ENCODE measurements at regions not wholly inside any gene's neighbourhood (a gene's known extent, or its start where the extent isn't known, plus 50 kb on each side); places are given as distances from the start of the nearest gene placed in this dataset.
"Not testable (repeated sequence)": the region's sequence is repeated elsewhere in the genome, so short reads cannot be mapped to it uniquely, and the experiment has no call there.

DNA sequence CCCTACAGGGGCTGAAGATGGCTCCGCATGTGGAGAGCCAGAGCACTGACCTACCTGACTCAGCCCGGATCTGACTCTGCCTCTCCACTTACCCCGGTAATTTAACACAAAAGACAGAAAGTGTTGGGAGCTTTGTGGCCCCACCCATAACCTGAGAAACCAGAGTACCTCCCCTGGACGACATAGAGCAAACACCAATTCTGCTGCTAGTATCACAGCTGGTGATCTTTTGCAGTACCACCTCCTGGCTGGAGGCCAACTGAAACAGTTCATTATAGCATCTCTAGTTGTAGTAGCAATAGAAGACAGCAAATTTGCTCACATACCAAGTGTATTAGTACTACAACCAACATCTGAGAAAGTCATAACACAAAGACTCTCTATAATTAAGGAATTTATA, 443.9 kb downstream of the KLHL4 start:
- no peak for DNase-seq

DNA sequence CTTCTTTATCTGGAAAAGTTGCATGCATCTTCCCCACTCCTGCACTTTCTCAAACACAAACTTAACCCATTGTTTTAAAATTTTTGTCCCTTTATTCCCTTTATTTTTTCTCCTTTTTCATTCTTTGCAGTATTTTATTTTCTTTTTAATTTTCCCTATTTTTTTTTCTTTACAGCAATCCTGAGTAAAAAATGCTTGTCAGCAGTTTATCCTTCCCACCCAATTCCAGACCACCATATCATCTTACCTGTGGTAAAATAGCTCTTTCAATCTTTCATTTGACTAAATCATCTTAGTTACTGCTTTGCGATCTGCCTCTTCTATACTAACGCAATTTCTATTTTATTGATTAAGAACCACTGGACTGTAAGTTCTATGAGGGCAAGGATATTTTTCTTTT, 450.5 kb downstream of the KLHL4 start:
- no peak for DNase-seq

DNA sequence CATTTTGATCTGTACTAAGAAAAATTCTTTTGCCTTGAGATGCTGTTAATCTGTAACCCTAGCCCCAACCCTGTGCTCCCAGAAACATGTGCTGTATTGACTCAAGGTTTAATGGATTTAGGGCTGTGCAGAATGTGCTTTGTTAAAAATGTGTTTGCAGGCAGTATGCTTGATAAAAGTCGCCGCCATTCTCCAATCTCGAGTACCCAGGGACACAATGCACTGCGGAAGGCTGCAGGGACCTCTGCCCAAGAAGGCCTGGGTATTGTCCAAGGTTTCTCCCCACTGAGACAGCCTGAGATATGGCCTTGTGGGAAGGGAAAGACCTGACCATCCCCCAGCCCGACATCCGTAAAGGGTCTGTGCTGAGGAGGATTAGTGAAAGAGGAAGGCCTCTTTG, 454.5 kb downstream of the KLHL4 start:
- DNase-seq, result not testable (repeated sequence)

DNA sequence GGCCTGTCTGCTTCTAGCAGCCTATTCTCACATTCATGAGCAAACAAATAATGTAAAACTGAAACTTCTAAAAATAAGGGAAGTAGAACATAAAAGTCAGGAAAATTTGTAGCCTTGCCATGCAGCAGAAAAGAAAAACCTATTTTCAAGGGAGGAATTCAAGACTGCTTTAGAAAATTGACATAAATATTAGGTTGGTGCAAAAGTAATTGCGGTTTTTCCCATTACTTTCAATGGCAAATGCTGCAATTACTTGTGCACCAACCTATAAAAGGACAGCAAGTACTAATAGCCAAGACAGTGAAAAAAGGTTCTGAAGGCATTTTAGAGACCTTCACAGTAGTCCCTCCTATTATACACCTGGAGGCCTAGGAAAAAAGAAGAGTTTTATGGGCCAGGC, 457.8 kb downstream of the KLHL4 start:
- DNase-seq, result no peak

DNA sequence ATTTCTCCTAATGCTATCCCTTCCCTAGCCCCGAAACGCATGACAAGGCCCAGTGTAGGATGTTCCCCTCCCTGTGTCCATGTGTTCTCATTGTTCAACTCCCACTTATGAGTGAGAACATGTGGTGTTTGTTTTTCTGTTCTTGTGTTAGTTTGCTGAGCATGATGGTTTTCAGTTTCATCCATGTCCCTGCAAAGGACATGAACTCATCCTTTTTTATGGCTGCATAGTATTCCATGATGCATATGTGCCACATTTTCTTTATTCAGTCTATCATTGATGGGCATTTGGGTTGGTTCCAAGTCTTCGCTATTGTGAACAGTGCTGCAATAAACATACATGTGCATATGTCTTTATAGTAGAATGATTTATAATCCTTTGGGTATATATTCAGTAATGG, 490.3 kb downstream of the KLHL4 start:
- DNase-seq, result not testable (repeated sequence)

DNA sequence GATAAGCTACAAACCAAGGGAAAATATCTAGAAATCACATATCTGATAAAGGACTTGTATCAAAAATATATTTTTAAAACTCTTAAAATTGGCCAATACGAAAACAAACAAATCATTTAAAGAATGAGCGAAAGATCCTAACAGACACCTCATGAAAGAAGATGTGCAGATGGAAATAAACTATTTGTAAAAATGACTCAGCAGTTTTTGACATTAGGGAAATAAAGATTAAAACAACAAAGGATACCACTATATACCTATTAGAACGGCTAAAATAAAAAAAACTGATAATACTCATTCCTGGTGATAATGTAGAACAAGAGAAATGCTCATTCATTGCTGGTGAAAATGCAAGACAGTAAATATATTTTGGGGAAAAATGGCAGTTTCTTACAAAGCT, 506.4 kb downstream of the KLHL4 start:
- DNase-seq, result no peak

DNA sequence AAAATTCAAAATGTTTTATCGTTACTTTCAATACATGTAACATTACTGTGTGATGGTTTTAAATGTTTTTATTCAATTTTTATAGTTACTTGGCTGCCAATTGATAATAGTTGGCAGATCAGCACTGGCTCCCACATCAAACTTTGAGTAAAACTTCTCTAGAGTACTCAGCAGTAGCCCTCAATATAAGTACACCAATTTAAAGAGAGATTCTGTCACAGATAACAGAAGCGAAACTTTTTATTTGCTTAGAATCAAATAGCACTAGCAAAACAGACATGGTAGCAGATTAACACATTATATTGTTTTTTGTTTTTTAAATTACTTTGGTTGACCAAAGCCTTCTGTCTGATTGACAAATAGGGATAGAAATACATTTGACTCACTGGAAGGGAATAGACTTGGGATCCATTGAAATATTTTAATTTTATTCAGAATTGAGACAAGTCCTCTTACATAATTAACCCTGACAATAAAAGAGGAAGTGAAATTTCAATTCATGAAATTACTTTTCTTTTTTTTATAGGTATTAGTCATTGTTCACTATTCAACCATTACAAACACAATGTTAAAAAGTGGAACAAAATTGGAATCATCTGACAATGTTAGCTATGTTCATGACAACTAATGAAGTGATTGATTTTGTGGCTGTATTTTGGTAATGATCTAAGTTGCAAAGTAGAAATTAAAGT, 554.9 kb downstream of the KLHL4 start:
- DNase-seq, result no peak

DNA sequence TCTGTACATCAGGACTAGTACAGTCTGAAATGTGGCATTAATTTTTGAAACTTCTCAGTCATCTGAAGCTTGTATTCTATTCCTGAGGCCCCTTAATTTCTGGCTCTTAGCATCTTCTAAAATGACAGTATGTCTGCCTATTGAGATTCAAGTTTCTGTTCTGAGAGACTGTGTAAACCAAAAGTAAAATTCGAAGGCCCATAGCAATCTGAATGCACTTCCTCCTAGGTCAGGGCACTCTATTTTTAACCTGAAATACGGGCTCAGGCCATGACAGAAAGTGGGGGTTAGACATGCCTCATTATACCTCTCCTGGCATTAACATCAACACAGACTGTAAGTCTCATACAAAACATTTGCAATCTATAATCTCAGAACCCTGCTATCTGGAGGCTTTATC, 584.4 kb downstream of the KLHL4 start:
- no peak for DNase-seq

DNA sequence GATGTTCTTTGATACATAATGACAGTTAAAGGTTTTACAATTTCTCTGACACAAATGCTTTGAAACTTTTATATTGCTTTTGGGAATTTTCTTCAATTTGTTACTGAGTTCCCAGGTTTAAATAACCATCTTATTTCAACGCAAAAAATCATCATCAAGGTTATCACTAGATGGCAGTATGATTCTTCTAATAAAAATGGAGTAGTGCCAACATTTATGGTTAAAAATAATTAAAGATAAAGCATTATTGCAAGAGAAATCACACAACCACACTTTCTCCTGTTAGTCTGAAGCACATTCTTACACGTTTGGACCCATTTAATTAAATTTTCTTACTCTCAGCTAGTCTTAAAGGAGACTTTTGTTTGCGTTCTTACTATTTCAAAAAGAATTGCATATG, 611.3 kb upstream of the CPXCR1 start:
- DNase-seq, result no peak

DNA sequence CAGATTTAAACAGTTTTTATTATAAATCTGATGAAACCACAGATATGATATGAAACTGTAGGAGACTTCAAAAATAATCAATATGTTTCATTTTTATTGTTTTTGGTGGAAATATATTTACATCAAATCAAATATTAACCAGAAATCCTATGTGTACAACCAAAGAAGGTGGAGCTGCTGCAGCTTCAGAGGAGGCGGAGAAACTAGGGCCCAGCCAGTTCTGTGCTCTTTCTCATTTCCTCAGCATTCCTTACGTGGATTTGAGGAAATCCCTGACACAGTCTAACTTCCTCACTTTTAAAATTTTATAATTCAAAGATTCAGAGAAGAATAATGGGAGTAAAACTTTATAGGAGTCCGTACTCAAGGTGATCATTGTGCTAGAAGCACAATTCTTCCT, 610.7 kb upstream of the CPXCR1 start:
- no peak for DNase-seq

DNA sequence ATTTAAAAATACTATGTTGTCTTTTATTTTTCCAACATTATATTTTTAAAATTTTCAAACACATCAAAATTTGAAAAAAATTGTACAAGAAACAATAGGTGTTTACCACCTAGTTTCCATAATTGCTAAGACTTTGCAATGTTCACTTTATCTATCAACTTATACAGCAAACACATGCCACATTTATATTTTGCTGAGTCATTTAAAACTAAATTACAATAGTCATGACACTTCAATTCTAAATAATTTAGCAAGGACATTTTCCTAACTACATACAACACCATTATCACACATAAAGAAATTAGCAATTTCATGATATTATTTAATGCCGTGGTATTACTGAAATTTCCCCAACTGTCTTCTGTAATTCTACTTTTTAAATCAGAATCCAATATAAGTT, 600.4 kb upstream of the CPXCR1 start:
- no peak for DNase-seq

DNA sequence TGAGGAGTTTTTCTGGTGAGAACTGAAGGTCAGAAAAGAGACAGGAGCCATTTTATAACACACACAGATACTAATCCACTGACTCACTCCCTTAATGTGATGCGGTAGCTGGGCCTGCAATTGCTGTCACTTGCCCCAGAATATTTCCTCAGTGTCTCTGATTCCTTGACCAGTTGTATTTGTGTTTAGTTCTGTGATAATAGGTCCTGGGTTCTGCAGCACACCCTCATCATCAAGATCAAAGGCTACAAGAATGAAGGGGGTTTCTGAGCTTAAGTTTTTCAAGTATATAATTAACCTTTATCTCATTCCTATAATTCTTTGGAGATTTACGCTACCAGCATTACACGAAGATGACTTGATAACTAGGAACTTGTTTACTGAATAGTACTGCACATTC, 576.5 kb upstream of the CPXCR1 start:
- DNase-seq, result no peak

DNA sequence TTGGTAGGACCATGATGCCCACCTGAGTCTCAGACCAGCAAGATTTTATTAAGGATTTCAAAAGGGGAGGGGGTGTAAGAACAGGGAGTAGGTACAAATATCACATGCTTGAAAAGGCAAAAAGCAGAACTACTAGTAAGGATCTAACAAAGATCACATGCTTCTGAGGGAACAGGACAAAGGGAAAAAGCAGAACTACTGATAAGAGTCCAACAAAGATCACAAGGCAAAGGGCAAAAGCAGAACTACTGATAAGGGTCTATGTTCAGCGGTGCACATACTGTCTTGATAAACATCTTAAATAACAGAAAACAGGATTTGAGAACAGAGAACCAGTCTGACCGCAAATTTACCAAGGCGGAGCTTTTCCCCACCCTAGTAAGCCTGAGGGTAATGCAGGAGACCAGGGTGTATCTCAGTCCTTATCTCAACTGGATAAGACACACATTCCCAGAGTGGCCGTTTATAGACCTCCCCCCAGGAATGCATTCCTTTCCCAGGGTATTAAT, 573.0 kb upstream of the CPXCR1 start:
- DNase-seq, result not testable (repeated sequence)

DNA sequence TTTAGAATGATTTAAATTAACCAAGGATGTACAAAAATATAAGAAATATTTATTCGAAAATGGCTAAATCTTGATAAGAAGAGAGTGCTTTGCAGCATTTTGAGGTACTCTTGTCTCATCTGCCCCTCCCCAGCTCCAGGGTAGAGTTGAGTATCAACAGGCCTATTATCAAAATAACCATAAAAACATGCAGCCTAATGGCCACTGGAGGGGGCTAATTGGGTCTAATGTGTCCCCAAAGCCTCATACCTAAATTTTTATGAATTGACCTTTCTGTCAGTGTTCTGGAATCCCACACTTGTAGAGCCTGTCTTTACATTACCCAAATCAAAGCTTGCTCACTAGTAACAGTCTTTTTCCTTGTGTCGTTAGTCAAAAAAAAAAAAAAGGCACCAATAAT, 544.9 kb upstream of the CPXCR1 start:
- no peak for DNase-seq

DNA sequence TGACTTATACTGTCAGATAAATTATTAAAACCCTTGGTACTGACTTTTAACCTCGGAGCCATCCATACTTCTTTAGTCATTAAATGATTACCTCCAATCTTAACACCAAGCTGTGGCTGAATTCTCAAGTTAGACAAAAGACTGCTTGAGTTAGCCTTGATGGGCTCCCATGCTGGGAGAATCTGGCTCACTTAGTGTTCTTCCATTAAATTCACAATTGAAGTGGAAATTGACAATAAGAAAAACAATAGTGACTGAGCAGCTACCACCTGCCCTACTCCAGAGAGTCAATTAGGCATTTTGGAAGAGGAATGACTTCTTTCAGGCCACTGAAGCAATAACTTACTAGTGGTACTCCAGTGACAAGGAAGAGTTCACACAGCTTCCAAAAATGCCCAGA, 503.0 kb upstream of the CPXCR1 start:
- no peak for DNase-seq

DNA sequence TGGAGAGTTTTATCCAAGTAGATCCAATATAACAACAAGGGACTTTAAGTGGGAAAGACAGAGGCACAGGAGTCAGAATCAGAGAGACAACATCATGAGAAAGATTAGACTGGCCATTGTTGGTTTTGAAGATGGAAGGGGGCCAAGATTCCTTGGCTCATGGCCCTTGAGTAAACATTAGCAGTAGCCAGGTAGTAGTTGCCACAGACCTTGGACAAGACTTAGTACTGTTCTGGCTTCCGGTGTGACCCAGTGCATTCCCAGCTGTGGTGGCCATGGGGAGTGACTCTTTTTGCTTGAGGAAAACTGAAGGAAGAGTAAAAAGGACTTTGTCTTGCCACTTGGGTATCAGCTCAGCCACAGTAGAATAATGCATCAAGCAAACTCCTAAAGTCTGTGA, 462.2 kb upstream of the CPXCR1 start:
- no peak for DNase-seq

DNA sequence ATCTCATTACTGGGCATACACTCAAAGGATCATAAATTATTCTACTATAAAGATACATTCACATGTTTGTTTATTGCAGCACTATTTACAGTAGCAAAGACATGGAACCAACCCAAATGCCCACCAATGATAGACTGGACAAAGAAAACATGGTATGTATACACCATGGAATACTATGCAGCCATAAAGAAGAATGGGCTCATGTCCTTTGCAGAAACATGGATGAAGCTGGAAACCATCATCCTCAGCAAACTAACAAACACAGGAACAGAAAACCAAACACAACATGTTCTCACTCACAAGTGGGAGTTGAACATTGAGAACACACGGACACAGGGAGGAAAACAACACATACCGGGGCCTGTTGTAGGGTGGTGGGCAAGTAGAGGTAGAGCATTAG, 433.1 kb upstream of the CPXCR1 start:
- not testable (repeated sequence) for DNase-seq

DNA sequence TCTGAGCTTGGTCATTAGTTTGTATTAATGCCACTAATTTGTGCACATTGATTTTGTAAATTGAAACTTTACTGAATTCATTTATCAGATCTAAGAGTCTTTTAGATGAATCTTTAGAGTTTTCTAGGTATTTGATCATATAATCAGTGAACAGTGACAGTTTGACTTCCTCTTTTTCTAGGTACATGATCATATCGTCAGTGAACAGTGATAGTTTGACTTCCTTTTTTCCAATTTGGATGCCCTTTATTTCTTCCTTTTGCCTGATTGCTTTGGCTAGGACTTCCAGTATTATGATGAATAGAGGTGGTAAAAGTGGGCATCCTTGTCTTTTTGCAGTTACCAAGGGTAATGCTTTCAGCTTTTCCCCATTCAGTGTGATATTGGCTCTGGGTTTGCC, 421.4 kb upstream of the CPXCR1 start:
- no peak for DNase-seq

DNA sequence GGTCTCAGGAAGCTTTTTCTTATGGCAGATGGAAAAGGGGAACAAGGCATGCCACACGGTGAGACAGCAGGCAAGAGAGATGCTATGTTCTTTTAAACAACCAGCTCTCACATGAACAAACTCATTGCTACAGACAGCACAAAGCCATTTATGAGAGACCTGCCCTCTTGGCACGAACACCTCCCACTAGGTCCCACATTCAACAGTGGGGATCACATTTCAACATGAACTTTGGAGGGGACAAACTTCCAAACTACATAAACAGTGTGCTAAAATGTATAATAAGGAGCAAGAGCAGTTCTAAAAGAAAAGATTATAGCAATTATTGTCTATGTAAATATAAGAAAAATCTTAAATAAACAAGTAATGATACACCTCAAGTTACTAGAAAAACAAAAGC, 391.8 kb upstream of the CPXCR1 start:
- DNase-seq, result no peak

DNA sequence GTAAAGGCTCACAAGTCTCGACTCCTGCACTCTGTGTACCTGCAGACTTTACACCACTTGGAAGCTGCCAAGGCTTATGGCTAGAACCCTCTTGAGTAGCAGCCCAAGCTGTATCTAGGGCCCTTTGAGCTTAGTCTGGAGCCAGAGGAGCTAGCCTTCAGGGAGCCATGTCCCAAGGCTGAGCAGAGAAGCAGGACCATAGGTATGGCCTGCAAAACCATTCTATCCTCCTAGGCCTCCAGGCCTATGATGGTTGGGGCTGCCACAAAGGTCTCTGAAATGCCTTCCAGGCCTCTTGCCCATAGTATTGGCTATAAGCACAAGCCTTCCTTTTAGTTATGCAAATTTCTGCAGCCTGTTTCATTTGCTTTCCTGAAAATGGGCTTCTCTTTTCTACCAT, 380.7 kb upstream of the CPXCR1 start:
- DNase-seq, result no peak

DNA sequence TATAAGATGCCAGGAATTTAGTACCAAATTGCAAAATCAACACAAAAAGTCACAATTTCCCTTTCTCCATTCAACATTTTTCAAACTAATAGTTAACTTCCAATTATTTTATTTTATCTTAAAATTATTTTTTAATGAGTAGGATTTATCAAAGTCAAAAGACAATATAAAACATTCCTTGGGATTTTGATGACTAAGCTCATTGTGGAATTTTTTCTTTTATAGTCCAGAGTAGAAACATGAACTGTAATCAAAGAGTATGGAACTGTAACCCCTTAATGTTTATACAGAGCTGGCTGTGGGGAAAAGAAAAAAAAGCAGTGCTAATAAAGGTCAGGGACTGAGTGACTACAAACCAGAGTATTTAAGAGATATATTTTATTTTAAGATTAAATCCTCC, 368.6 kb upstream of the CPXCR1 start:
- DNase-seq, result no peak

DNA sequence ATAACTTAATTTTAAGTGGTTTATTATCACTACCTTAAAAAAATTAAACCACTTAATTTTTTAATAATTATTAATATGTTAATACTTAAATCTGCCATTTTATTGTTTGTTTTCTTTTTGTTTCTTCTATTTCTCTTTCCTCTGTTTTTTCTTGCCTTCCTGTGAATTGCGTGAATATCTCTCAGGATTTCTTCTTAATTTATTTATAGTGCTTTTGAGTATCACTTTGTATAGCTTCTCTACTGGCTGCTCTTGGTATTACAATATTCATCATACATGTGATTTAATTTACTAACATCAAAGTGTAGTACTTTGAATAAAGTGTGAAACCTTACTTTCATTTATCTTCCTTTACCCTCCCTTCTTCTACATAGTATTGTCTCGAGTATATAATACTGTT, 349.5 kb upstream of the CPXCR1 start:
- no peak for DNase-seq

DNA sequence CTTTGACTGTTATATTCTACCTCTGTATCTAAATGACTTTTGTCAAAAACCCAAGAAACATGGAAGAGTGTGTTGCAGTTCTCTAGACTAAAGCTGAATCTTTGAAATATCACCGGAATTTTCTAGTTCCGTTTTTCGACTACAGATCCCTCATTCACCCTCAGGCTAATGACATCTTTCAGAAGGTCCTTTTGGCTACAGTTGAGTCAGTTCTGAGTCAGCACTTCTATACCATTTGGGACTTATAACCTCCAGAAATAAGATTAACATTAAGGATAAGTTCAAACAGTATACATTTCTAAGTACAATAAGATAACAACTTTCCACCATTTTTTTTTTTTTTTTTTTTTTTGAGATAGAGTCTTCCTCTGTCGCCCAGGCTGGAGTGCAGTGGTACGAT, 331.0 kb upstream of the CPXCR1 start:
- DNase-seq, result no peak

DNA sequence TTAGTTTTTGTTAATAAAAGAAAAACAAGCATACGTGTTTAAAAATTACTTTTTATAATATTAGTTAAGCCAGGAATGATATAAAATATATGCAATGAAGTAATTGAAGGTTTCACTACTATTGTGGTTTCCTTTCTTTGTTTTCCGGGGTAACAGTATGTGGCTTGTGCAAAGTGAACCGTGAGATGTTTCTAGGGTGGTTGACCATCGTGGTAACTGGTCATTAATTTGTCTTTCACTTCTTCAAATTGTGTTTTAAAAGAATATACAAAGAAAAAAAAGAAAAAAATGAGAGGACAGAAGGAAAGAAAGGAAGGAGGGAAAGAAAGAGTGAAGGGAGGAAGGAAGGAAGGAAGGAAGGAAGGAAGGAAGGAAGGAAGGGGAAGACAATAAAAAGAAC, 330.1 kb upstream of the CPXCR1 start:
- no peak for DNase-seq

DNA sequence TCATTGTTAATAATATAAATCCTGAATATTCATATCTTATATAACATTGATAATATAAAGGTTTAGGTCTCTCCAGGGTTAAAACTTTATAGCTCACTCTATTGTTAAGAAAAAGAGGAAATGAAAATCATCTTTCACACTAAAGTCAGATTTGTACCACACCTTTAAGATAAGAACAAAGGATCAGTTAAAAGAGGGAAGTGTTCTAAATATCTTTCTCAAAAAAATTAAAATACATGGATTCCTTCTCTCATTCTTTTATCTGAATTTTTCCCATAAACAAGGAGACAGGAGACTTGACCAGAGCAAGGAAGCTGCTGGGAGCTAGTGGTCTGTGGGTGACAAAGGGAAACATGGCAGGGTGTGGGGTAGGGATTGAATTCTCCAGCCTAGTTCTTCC, 323.0 kb upstream of the CPXCR1 start:
- DNase-seq, result no peak

DNA sequence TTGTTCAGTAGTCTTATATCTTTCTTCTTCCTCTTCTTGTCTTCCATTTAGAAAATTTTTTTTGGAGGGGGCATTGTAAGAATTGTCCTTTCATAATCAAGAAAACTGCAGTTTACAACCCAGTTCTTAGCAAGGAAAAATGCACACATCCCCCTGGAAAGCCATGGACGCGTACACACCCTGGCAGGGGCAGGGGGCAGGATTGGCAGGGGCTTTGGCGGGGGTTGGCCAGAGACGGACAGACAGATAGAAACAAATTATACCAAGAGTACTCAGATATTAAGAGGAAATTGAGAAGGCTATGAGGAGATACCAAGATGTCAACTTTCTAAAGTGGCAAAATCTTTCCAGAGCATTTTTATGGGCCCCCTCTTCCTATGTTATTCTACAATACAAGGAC, 322.5 kb upstream of the CPXCR1 start:
- DNase-seq, result no peak
